Heart left ventricle (tissue), 13 donors: ENCODE measurements at regions not wholly inside any gene's neighbourhood (a gene's known extent, or its start where the extent isn't known, plus 50 kb on each side); places are given as distances from the start of the nearest gene placed in this dataset.

ENCODE experiments used
- CTCF ChIP-seq, 12 donors: fragments of 200-600 bp; sonication (generic) in 4 of 12; IDR thresholded peaks; one replicate each; pipeline versions ENCODE4 v1.5.0 to v1.8.0; 2018 to 2022; ENCODE audit warnings: antibody characterized with exemption in 12 of 12, mild to moderate bottlenecking in 5 of 12
- POLR2A ChIP-seq, 2 donors: fragments of 450-650 bp; IDR thresholded peaks; one replicate each; pipeline ENCODE4 v1.6.1; 2017; ENCODE audit warnings: antibody characterized with exemption in 2 of 2, mild to moderate bottlenecking in 2 of 2, moderate library complexity in 2 of 2
- donor health status: ischemic (EF 13 %, LVEDD 7.1; RV severe dilation, severe dysfunction).
- donor health status: DM: no; HTN: yes; CAD: no.
- donor health status: DM: no; HTN: no; CAD: no.
- donor health status: ischemic (EF 25% LVEDD 6.9; RV normal size, moderate dysfunction).
- donor health status: ischemic (EF 25% LVEDD 5.7; RV mildly dilated, moderate dysfunction).
- donor health status: ischemic (EF 35%, LVEDD 5.7; RV mildly dilated, moderate dysfunction).
- donor health status: nonischemic (EF 11% LVEDD 7.7; RV severe dilation, severe dysfunction).
- donor health status: DM: yes; HTN: yes; CAD: no.
- donor health status: PGD.
- donor health status: ischemic (EF 29% LVEDD 5.4; RV normal size, mild dysfunction).
- donor health status: nonischemic (EF 23%, LVEDD 6.1; RV moderate dilation, normal function).

DNA sequence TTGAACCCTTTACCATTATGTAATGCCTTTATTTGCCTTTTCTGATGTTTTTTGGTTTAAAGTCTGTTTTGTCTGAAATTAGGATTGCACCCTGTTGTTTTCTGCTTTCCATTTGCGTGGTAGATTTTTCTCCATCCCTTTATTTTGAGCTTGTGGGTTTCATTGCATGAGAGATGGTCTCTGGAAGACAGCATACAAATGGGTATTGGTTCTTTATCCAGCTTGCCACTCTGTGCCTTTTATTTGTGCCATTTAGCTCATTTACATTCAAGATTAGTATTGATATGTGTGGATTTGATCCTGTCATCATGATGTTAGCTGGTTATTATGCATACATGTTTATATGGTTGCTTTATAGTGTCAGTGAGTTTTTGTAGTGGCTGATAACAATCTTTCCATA, 318.7 kb upstream of the PPP2R3A start:
- no peak for TF ChIP-seq POLR2A (IDR thresholded peaks at IDR 0.05)
- TF ChIP-seq CTCF (IDR thresholded peaks at IDR 0.05): no peak
